Limb (tissue), 2 donors: ENCODE measurements at regions not wholly inside any gene's neighbourhood (a gene's known extent, or its start where the extent isn't known, plus 50 kb on each side); places are given as distances from the start of the nearest gene placed in this dataset.

Experiments
- DNase-seq, 2 donors: peaks; one replicate each; pipeline ENCODE4 v3.0.0-alpha.2; 2016; ENCODE audit errors: extremely low spot score in 2 of 2

- no peak for DNase-seq
These were observed 381.9 kb upstream of the TENM4 start for GRCh38 chr11:79822766-79823165.

- no peak for DNase-seq
These were observed 372.7 kb upstream of the TENM4 start for GRCh38 chr11:79813551-79813950.

- DNase-seq: no peak
These were observed 368.7 kb upstream of the TENM4 start for GRCh38 chr11:79809487-79809886.

- no peak for DNase-seq
These were observed 366.7 kb upstream of the TENM4 start for GRCh38 chr11:79807506-79807905.

GRCh38 chr11:79796704-79797103 lies 355.9 kb upstream of the TENM4 start:
- no peak for DNase-seq

GRCh38 chr11:79794484-79795393 lies 353.9 kb upstream of the TENM4 start:
- no peak for DNase-seq

GRCh38 chr11:79794057-79794456 lies 353.2 kb upstream of the TENM4 start:
- DNase-seq: no peak

GRCh38 chr11:79786961-79787360 lies 346.1 kb upstream of the TENM4 start:
- DNase-seq: no peak

GRCh38 chr11:79783833-79784232 lies 343.0 kb upstream of the TENM4 start:
- DNase-seq: no peak

GRCh38 chr11:79768343-79768742 lies 327.5 kb upstream of the TENM4 start:
- no peak for DNase-seq

- peak in 1 of 2 donors; percentile 6 for DNase-seq
These were observed 321.6 kb upstream of the TENM4 start for GRCh38 chr11:79762279-79762921.

GRCh38 chr11:79758325-79758724 lies 317.5 kb upstream of the TENM4 start:
- no peak for DNase-seq

GRCh38 chr11:79747406-79747805 lies 306.6 kb upstream of the TENM4 start:
- no peak for DNase-seq

GRCh38 chr11:79744941-79745340 lies 304.1 kb upstream of the TENM4 start:
- DNase-seq: no peak

GRCh38 chr11:79742176-79742575 lies 301.3 kb upstream of the TENM4 start:
- no peak for DNase-seq

- DNase-seq: no peak
These were observed 298.8 kb upstream of the TENM4 start for GRCh38 chr11:79739591-79739990.

- no peak for DNase-seq
These were observed 286.4 kb upstream of the TENM4 start for GRCh38 chr11:79727221-79727620.

- no peak for DNase-seq
These were observed 279.3 kb upstream of the TENM4 start for GRCh38 chr11:79720115-79720514.

GRCh38 chr11:79708319-79708932 lies 267.6 kb upstream of the TENM4 start:
- no peak for DNase-seq

- DNase-seq: no peak
These were observed 264.8 kb upstream of the TENM4 start for GRCh38 chr11:79705648-79706047.

- no peak for DNase-seq
These were observed 261.5 kb upstream of the TENM4 start for GRCh38 chr11:79702303-79702702.

GRCh38 chr11:79699246-79699645 lies 258.4 kb upstream of the TENM4 start:
- no peak for DNase-seq
